Thoracic aorta (tissue), 2 donors: ENCODE measurements at regions not wholly inside any gene's neighbourhood (a gene's known extent, or its start where the extent isn't known, plus 50 kb on each side); places are given as distances from the start of the nearest gene placed in this dataset.

Experiments used
- ATAC-seq: fragments of 150-250 bp; one replicate; pipeline ENCODE4 v1.8.0; 2017; ENCODE audit warnings: low read depth; ENCODE audit not compliant: insufficient number of reproducible peaks, low FRiP score
- DNase-seq: peaks from one replicate; pipeline ENCODE4 v3.0.0-alpha.2; 2020; ENCODE audit warnings: low spot score
- H3K27ac ChIP-seq, 2 donors: fragments of 200-600 bp; sonication (generic); 1 replicate in 1 of 2; 2 replicates in 1 of 2; pipeline ENCODE4 v1.5.1; 2016; ENCODE audit warnings: mild to moderate bottlenecking in 2 of 2, moderate library complexity in 2 of 2
- H3K27me3 ChIP-seq: fragments of 200-600 bp; sonication (generic); replicated peaks from 2 replicates; pipeline ENCODE4 v1.6.0; 2016; ENCODE audit warnings: mild to moderate bottlenecking; ENCODE audit not compliant: insufficient read depth
- H3K36me3 ChIP-seq: fragments of 200-600 bp; sonication (generic); one replicate; pipeline ENCODE4 v1.5.1; 2016
- H3K4me1 ChIP-seq, 2 donors: fragments of 200-600 bp; sonication (generic); 1 replicate in 1 of 2; 2 replicates in 1 of 2; pipeline versions ENCODE4 v1.5.1 to v1.6.0; 2016; ENCODE audit warnings: low read depth in 2 of 2, mild to moderate bottlenecking in 1 of 2; ENCODE audit not compliant: control insufficient read depth in 1 of 2
- H3K4me3 ChIP-seq: fragments of 200-600 bp; sonication (generic); 2 replicates; pipeline ENCODE4 v1.5.1; 2016; ENCODE audit warnings: mild to moderate bottlenecking
- H3K9me3 ChIP-seq: fragments of 200-600 bp; sonication (generic); 2 replicates; pipeline ENCODE4 v1.5.1; 2016
- TF ChIP-seq, protein P1 (sequence below): fragments of 200-600 bp; sonication (generic); IDR thresholded peaks from one replicate; pipeline ENCODE4 v1.5.1; 2019; ENCODE audit warnings: antibody characterized with exemption

- Histone ChIP-seq H3K4me1 (no peaks in the 10 kb centered on the region), H3K27me3 (no peaks in the 10 kb centered on the region), H3K4me3 (no peak overlapping the region), H3K27ac (no peak overlapping the region), H3K36me3 (no peaks in the 10 kb centered on the region), H3K9me3 (no peaks in the 10 kb centered on the region)
- DNase-seq: no peak
- TF ChIP-seq, protein P1, sequence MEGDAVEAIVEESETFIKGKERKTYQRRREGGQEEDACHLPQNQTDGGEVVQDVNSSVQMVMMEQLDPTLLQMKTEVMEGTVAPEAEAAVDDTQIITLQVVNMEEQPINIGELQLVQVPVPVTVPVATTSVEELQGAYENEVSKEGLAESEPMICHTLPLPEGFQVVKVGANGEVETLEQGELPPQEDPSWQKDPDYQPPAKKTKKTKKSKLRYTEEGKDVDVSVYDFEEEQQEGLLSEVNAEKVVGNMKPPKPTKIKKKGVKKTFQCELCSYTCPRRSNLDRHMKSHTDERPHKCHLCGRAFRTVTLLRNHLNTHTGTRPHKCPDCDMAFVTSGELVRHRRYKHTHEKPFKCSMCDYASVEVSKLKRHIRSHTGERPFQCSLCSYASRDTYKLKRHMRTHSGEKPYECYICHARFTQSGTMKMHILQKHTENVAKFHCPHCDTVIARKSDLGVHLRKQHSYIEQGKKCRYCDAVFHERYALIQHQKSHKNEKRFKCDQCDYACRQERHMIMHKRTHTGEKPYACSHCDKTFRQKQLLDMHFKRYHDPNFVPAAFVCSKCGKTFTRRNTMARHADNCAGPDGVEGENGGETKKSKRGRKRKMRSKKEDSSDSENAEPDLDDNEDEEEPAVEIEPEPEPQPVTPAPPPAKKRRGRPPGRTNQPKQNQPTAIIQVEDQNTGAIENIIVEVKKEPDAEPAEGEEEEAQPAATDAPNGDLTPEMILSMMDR: no peak
- ATAC-seq: no peak
Measured at GRCh38 chr1:166579557-166580501, 259.4 kb upstream of the POGK start.

DNA sequence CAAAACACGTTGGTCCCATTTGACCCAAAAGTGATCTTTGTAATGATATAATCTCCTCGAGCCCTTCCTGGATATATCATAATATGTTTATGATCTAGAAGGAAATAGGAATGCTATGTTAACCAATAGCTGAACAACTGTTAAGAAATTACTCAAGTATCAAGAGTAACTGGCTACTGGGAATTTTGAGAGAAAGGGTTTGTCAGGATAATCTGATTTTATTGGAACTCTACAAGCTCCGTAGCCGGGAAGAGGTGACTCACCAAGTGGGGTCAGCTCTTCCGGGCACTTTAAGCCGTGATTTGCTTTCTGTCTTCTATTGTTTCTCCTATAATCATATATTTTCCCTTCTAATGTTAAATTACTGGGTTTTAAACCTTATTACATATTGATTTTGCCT, 250.5 kb upstream of the POGK start:
- Histone ChIP-seq H3K4me1 (no peaks in the 10 kb centered on the region), H3K27me3 (no peaks in the 10 kb centered on the region), H3K9me3 (no peaks in the 10 kb centered on the region), H3K36me3 (no peaks in the 10 kb centered on the region), H3K4me3 (no peak overlapping the region), H3K27ac (no peak overlapping the region)
- TF ChIP-seq, protein P1: no peak
- ATAC-seq (no peak), DNase-seq (no peak)

DNA sequence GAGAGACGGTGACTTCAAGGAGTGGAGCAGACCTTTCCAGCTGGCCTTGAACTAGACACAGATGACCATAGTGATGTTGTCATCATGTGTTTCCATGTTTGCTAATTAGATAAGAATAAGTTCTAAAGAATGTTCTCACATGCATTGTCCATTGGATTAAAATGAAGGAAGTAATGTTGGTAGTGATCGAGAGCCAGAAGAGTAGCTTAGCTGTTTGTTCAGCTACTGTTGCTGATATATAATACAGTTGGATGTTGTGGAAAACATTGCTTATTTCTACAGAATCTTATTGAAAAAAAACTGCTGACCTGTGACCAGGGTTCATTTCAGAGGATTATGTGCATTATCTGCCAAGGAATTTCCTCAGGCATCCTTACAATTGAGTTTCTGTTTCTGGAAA, 249.1 kb upstream of the POGK start:
- DNase-seq (no peak), ATAC-seq (no peak)
- H3K9me3 ChIP-seq: no peaks in the 10 kb centered on the region
- TF ChIP-seq, protein P1: no peak
- H3K4me3 ChIP-seq: no peak overlapping the region
- H3K27ac ChIP-seq: no peak overlapping the region
- no peaks in the 10 kb centered on the region for H3K27me3 ChIP-seq
- H3K36me3 ChIP-seq: no peaks in the 10 kb centered on the region
- H3K4me1 ChIP-seq: no peaks in the 10 kb centered on the region

DNA sequence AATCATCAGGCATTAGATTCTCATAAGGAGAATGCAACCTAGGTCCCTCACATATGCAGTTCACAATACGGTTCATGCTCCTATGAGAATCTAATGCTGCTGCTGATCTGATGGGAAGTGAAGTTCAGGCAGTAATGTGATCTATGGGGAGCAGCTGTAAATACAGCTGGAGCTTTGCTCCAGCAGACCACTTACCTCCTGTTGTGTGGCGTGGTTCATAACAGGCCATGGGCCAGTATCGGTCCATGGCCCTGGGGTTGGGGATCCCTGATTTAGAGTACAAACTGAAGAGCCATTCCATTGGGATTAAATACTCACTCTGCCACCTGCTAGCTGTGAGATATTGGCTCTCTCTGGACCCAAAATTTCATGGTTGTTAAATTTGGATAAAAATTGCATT, 244.6 kb upstream of the POGK start:
- no peaks in the 10 kb centered on the region for H3K4me1 ChIP-seq
- H3K36me3 ChIP-seq: no peaks in the 10 kb centered on the region
- H3K27me3 ChIP-seq: no peaks in the 10 kb centered on the region
- no peaks in the 10 kb centered on the region for H3K9me3 ChIP-seq
- no peak overlapping the region for H3K27ac ChIP-seq
- DNase-seq (no peak), ATAC-seq (no peak)
- H3K4me3 ChIP-seq: no peak overlapping the region
- TF ChIP-seq, protein P1: no peak

GRCh38 chr1:166597516-166597915, 241.8 kb upstream of the POGK start:
- H3K4me1 ChIP-seq: no peaks in the 10 kb centered on the region
- no peak overlapping the region for H3K4me3 ChIP-seq
- H3K27me3 ChIP-seq: no peaks in the 10 kb centered on the region
- TF ChIP-seq, protein P1: no peak
- H3K27ac ChIP-seq: no peak overlapping the region
- no peaks in the 10 kb centered on the region for H3K36me3 ChIP-seq
- H3K9me3 ChIP-seq: no peaks in the 10 kb centered on the region
- DNase-seq (no peak), ATAC-seq (no peak)
